HG02763 (cell line): ENCODE measurements at regions not wholly inside any gene's neighbourhood (a gene's known extent, or its start where the extent isn't known, plus 50 kb on each side); places are given as distances from the start of the nearest gene placed in this dataset.
A peak's percentile ranks its signal among the peaks of the same experiment; 100 is the strongest.

Source experiments
- ATAC-seq: cut with Tn5 transposase; IDR thresholded peaks from one replicate; pipeline ENCODE4 v1.9.1; 2021; ENCODE audit warnings: mild to moderate bottlenecking, moderate library complexity; ENCODE audit not compliant: unreplicated experiment

GRCh38 chr11:128407962-128408361, 179.4 kb downstream of the ETS1 start:
- ATAC-seq, result no peak

- ATAC-seq, result peak; percentile 63
Observed at GRCh38 chr11:128405714-128406662, 181.4 kb downstream of the ETS1 start.

- no peak for ATAC-seq
Observed at GRCh38 chr11:128405112-128405511, 182.2 kb downstream of the ETS1 start.

- no peak for ATAC-seq
Observed at GRCh38 chr11:128404437-128404836, 182.9 kb downstream of the ETS1 start.

- ATAC-seq, result no peak
Observed at GRCh38 chr11:128400382-128401203, 186.8 kb downstream of the ETS1 start.

GRCh38 chr11:128399251-128400121, 187.9 kb downstream of the ETS1 start:
- ATAC-seq, result peak; percentile 45

GRCh38 chr11:128398517-128399250, 188.7 kb downstream of the ETS1 start:
- peak; percentile 10 for ATAC-seq

GRCh38 chr11:128397362-128397761, 190.0 kb downstream of the ETS1 start:
- ATAC-seq, result no peak

- ATAC-seq, result no peak
Observed at GRCh38 chr11:128394431-128395089, 192.8 kb downstream of the ETS1 start.

GRCh38 chr11:128392259-128392658, 195.1 kb downstream of the ETS1 start:
- no peak for ATAC-seq

GRCh38 chr11:128391811-128392210, 195.5 kb downstream of the ETS1 start:
- ATAC-seq, result no peak

- ATAC-seq, result no peak
Observed at GRCh38 chr11:128390246-128390645, 197.1 kb downstream of the ETS1 start.

- no peak for ATAC-seq
Observed at GRCh38 chr11:128389461-128389976, 197.8 kb downstream of the ETS1 start.

- ATAC-seq, result no peak
Observed at GRCh38 chr11:128388206-128388815, 199.0 kb downstream of the ETS1 start.

GRCh38 chr11:128379587-128380580, 207.5 kb downstream of the ETS1 start:
- ATAC-seq, result no peak

- no peak for ATAC-seq
Observed at GRCh38 chr11:128375961-128376360, 211.4 kb downstream of the ETS1 start.

- no peak for ATAC-seq
Observed at GRCh38 chr11:128374026-128374425, 213.3 kb downstream of the ETS1 start.

- ATAC-seq, result no peak
Observed at GRCh38 chr11:128372977-128373376, 214.4 kb downstream of the ETS1 start.
